Upper lobe of left lung (tissue), 4 donors: ENCODE measurements at regions not wholly inside any gene's neighbourhood (a gene's known extent, or its start where the extent isn't known, plus 50 kb on each side); places are given as distances from the start of the nearest gene placed in this dataset.

Source experiments
- EP300 ChIP-seq, 4 donors: sonication (generic); formaldehyde crosslinking; IDR thresholded peaks; one replicate each; pipeline ENCODE4 v1.5.1; 2017; ENCODE audit warnings: antibody characterized with exemption in 4 of 4, control low read depth in 2 of 4
- POLR2A ChIP-seq, 4 donors: fragments of 450-650 bp; IDR thresholded peaks; one replicate each; pipeline ENCODE4 v1.5.1; 2016 to 2017; ENCODE audit warnings: antibody characterized with exemption in 4 of 4, mild to moderate bottlenecking in 2 of 4
- POLR2AphosphoS5 ChIP-seq, 2 donors: sonication (generic); formaldehyde crosslinking; IDR thresholded peaks; one replicate each; pipeline ENCODE4 v1.5.1; 2017; ENCODE audit warnings: antibody characterized with exemption in 2 of 2
- TF ChIP-seq, protein P1 (sequence below), 6 experiments: fragments of 450-650 bp in 4 of 6; fragments of 200-600 bp in 2 of 6; sonication (generic) in 2 of 6; IDR thresholded peaks; one replicate each; pipeline ENCODE4 v1.5.1; 2016 to 2019; ENCODE audit warnings: antibody characterized with exemption in 6 of 6

DNA sequence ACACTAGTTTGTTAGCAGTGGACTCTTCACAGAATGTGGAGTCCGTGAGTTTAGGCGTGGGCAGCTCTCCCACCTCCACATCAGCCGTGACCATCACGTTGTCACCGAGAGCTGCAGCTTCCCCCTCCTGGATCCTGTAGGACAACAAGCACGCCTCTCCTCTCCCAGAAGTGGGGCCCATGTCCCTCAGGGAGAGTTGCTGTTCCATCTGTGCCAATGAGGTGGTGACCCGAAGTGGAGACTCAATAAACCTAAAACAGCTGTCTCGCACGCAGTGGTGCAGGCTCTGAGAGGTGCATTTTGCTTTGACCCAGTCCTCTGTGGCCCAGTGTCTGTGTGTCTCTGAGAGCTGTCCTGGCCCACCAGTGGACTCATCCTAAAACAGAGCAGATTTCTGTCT is 456.5 kb upstream of the SOX11 start:
- TF ChIP-seq POLR2A (IDR thresholded peaks at IDR 0.05) (no peak), POLR2AphosphoS5 (IDR thresholded peaks at IDR 0.05) (no peak), EP300 (IDR thresholded peaks at IDR 0.05) (no peak)
- TF ChIP-seq, protein P1, sequence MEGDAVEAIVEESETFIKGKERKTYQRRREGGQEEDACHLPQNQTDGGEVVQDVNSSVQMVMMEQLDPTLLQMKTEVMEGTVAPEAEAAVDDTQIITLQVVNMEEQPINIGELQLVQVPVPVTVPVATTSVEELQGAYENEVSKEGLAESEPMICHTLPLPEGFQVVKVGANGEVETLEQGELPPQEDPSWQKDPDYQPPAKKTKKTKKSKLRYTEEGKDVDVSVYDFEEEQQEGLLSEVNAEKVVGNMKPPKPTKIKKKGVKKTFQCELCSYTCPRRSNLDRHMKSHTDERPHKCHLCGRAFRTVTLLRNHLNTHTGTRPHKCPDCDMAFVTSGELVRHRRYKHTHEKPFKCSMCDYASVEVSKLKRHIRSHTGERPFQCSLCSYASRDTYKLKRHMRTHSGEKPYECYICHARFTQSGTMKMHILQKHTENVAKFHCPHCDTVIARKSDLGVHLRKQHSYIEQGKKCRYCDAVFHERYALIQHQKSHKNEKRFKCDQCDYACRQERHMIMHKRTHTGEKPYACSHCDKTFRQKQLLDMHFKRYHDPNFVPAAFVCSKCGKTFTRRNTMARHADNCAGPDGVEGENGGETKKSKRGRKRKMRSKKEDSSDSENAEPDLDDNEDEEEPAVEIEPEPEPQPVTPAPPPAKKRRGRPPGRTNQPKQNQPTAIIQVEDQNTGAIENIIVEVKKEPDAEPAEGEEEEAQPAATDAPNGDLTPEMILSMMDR (IDR thresholded peaks at IDR 0.05), result no peak
